ENCODE measurements at regions not wholly inside any gene's neighbourhood (a gene's known extent, or its start where the extent isn't known, plus 50 kb on each side); places are given as distances from the start of the nearest gene placed in this dataset.

DNA sequence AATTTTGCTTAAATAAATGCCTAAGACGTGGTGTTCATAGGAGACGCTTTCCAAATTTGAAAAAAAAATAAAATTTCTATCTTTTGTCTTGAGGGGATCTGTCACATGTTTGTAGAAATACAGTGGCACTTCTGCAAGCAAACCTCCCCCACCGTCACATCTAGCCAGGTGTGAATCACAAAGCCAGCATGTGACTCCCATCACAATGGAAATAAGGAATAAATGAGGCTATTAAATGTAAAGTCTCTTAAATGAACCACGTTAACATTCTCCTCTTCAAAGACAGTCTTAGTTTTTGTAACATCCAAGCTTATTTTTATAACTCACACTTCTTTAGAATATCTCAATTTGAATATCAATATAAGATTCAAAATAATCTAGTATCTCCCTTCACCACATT is 63.0 kb upstream of the CCSER1 start:
- H3K4me3 ChIP-seq, result no peak overlapping the region
- no peaks in the 10 kb centered on the region for H3K36me3 ChIP-seq (replicated peaks in 1 of 2)
- H3K27me3 ChIP-seq, result no peaks in the 10 kb centered on the region
- H3K4me1 ChIP-seq (replicated peaks in 1 of 2), result no peaks in the 10 kb centered on the region
- no peaks in the 10 kb centered on the region for H3K9me3 ChIP-seq (replicated peaks in 1 of 3)
- no peak for DNase-seq
- intact Hi-C loops (cut with DNase I), result no loop called here
- TF ChIP-seq POLR2A (IDR thresholded peaks at IDR 0.05), result no peak
- TF ChIP-seq, protein P1, sequence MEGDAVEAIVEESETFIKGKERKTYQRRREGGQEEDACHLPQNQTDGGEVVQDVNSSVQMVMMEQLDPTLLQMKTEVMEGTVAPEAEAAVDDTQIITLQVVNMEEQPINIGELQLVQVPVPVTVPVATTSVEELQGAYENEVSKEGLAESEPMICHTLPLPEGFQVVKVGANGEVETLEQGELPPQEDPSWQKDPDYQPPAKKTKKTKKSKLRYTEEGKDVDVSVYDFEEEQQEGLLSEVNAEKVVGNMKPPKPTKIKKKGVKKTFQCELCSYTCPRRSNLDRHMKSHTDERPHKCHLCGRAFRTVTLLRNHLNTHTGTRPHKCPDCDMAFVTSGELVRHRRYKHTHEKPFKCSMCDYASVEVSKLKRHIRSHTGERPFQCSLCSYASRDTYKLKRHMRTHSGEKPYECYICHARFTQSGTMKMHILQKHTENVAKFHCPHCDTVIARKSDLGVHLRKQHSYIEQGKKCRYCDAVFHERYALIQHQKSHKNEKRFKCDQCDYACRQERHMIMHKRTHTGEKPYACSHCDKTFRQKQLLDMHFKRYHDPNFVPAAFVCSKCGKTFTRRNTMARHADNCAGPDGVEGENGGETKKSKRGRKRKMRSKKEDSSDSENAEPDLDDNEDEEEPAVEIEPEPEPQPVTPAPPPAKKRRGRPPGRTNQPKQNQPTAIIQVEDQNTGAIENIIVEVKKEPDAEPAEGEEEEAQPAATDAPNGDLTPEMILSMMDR (IDR thresholded peaks at IDR 0.05), result no peak
- H3K27ac ChIP-seq, result no peak overlapping the region
- 70 to 79% (median 74%) methylated on average over 4 of the region's 4 CpGs for WGBS, 4 donors

DNA sequence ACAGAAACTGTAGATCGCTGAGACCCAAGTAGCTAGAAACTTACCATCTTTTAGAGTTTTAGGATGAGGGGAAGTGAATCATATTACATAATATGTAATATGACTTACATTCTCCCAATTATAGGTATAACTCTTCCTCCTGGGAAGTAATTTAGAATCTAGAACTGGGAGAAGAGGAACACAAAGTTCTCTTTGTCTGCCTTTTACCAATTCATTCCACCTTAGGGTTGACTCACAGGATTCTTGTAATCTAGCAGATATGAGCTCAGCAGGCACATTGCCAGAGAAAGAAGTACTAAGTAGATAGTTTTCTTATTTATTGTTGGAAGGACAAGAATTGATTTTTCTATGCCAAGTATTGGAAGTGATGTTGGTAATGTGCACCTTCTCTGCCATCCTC is 58.0 kb upstream of the CCSER1 start:
- 79 to 88% (median 81%) methylated on average over 1 of the region's 1 CpG for WGBS, 4 donors
- H3K4me3 ChIP-seq, result no peak overlapping the region

DNA sequence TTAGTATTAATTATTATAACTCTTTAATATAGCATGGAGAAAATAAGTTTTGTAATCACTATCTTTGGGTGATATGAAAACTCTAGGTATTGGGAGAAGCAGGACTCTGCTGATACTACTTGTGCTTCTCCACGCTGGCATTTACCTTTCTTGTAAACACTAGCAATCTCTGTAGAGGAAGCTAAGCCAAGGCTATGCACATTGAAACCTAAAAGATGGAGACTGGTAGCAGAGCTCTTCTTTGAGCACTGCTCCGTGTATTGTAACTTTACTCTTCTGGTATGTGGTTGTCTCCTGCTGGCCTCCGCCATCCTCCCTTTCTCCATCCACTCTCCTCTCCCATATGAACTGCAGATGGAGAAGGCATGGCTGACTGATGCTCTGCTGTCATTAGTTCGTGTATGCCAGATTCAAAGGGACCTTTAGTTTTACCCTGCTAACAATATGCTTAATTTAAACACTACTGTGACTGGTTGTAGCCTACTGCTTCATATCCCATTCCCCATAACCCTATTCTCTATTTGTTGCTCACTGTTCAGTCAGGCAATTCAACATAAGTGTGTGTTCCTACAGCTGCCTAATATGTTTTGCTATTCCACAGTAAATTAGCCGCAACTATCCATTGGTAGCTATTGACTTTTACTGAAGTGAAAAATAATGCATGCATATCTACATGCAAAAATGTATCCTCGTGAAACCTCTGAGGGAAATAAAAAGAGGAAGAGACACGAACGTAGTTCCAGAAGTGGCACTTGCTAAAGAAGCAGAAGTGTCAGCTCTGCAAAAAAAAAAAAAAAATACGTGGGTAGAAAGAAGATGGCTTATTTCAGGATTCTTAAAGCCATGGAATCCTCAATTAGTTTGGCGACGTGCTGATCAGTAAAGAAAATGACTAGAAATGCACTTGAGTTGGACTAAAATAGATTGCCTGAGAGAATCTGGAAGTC is 55.6 kb upstream of the CCSER1 start:
- intact Hi-C loops (cut with DNase I), result no loop called here
- no peak for DNase-seq
- no peaks in the 10 kb centered on the region for H3K9me3 ChIP-seq (replicated peaks in 1 of 3)
- no peaks in the 10 kb centered on the region for H3K4me1 ChIP-seq (replicated peaks in 1 of 2)
- no peaks in the 10 kb centered on the region for H3K27me3 ChIP-seq
- TF ChIP-seq POLR2A (IDR thresholded peaks at IDR 0.05), result no peak
- TF ChIP-seq, protein P1 (IDR thresholded peaks at IDR 0.05), result no peak
- no peak overlapping the region for H3K4me3 ChIP-seq
- H3K27ac ChIP-seq, result no peak overlapping the region
- WGBS, 4 donors, result 56 to 62% (median 61%) methylated on average over 11 of the region's 11 CpGs
- H3K36me3 ChIP-seq (replicated peaks in 1 of 2), result no peaks in the 10 kb centered on the region

More for the DNA sequence above, 58.0 kb upstream of the CCSER1 start:
- H3K9me3 ChIP-seq (replicated peaks in 1 of 3), result no peaks in the 10 kb centered on the region
- intact Hi-C loops (cut with DNase I), result no loop called here
- no peaks in the 10 kb centered on the region for H3K27me3 ChIP-seq
- H3K36me3 ChIP-seq (replicated peaks in 1 of 2), result no peaks in the 10 kb centered on the region
- no peak for DNase-seq
- H3K27ac ChIP-seq, result no peak overlapping the region
- H3K4me1 ChIP-seq (replicated peaks in 1 of 2), result no peaks in the 10 kb centered on the region
- TF ChIP-seq POLR2A (IDR thresholded peaks at IDR 0.05), result no peak
- TF ChIP-seq, protein P1 (IDR thresholded peaks at IDR 0.05), result no peak

DNA sequence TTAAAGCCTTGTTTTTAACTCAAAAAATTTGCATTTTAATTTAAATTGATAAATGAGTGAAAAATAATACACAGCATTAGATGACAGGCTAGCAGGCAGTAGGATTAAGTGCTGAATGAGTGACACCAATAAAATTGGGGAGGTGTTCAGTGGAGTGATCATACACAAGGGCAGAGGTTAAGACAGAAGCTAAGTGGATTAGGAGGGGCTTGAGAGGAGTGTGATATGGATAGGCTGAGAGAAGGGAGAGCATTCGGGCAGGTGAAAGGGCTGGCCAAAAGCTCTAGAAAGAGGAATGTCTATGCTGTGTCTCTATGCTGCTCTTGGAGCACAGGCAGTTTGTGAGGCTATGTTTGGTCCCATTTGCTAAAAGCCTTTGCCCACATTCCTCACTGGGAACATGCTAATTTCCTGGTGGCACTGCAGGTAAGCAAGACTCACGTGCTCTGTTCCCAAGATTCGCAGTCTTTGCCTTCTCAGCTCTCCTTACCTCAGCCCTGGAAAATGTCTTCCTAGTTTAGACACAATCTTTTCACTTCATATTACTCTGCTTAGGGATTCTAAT is 52.8 kb upstream of the CCSER1 start:
- WGBS, 4 donors, result 55 to 78% (median 73%) methylated on average over 3 of the region's 3 CpGs

More for the DNA sequence above, 52.8 kb upstream of the CCSER1 start:
- Histone ChIP-seq H3K36me3 (replicated peaks in 1 of 2) (no peaks in the 10 kb centered on the region), H3K9me3 (replicated peaks in 1 of 3) (no peaks in the 10 kb centered on the region), H3K27me3 (no peaks in the 10 kb centered on the region), H3K4me3 (no peak overlapping the region), H3K4me1 (replicated peaks in 1 of 2) (no peaks in the 10 kb centered on the region), H3K27ac (no peak overlapping the region)
- TF ChIP-seq POLR2A (IDR thresholded peaks at IDR 0.05), result no peak
- TF ChIP-seq, protein P1 (IDR thresholded peaks at IDR 0.05), result no peak
- no peak for DNase-seq
- intact Hi-C loops (cut with DNase I), result no loop called here
